ENCODE measurements at regions not wholly inside any gene's neighbourhood (a gene's known extent, or its start where the extent isn't known, plus 50 kb on each side); places are given as distances from the start of the nearest gene placed in this dataset.
"Not testable (repeated sequence)": the region's sequence is repeated elsewhere in the genome, so short reads cannot be mapped to it uniquely, and the experiment has no call there.

- TF ChIP-seq POLR2A (IDR thresholded peaks at IDR 0.05; ENCODE audit: low read depth, low read length); TAF1 (IDR thresholded peaks at IDR 0.05; ENCODE audit: borderline replicate concordance, low read depth, low read length); POLR2AphosphoS5 (IDR thresholded peaks at IDR 0.05; ENCODE audit: low read depth, low read length): not testable (repeated sequence)
These were observed 313.5 kb upstream of the FSIP2 start for GRCh38 chr2:185424958-185425629.

All from GM12892 (cell line).